ENCODE measurements at regions not wholly inside any gene's neighbourhood (a gene's known extent, or its start where the extent isn't known, plus 50 kb on each side); places are given as distances from the start of the nearest gene placed in this dataset.

DNA sequence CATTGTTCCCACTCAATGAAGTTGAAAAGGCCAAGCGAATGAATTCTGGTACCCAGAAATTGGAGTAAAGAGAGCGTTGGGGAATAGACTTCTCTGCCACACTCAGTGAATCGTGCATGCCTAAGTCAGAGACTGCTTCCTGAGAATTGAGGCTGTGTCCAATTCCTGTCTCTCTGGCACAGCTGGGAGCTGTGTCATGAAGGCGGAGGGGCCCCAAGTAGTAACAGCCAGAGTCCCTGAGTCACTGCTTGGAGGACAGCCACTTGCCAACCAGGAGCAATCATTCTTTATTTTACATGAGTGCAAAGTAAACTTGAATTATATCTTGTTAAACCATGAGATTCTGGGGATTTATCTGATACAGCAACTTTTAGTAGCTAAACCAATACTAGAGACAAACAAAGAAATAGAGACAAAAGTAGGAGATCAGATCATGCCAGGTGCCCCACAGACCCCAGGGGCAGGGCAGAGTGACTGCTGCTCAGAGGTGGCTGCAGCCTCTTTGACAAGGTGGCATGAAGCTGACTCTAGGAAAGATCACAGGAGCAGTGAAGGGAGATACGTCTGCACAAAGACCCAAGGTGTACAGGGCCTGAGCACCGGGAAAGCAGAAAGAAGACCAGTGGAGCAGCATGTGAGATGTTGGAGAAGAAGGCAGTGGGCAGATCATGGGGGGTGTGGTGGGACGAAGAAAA is 246.0 kb downstream of the GADD45G start:
- TF ChIP-seq, protein P1, sequence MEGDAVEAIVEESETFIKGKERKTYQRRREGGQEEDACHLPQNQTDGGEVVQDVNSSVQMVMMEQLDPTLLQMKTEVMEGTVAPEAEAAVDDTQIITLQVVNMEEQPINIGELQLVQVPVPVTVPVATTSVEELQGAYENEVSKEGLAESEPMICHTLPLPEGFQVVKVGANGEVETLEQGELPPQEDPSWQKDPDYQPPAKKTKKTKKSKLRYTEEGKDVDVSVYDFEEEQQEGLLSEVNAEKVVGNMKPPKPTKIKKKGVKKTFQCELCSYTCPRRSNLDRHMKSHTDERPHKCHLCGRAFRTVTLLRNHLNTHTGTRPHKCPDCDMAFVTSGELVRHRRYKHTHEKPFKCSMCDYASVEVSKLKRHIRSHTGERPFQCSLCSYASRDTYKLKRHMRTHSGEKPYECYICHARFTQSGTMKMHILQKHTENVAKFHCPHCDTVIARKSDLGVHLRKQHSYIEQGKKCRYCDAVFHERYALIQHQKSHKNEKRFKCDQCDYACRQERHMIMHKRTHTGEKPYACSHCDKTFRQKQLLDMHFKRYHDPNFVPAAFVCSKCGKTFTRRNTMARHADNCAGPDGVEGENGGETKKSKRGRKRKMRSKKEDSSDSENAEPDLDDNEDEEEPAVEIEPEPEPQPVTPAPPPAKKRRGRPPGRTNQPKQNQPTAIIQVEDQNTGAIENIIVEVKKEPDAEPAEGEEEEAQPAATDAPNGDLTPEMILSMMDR (IDR thresholded peaks at IDR 0.05), result no peak
- TF ChIP-seq EP300 (IDR thresholded peaks at IDR 0.05), result no peak

Measured in upper lobe of left lung (tissue), 4 donors.